ENCODE measurements at regions not wholly inside any gene's neighbourhood (a gene's known extent, or its start where the extent isn't known, plus 50 kb on each side); places are given as distances from the start of the nearest gene placed in this dataset.

- no peaks in the 10 kb centered on the region for H4K20me1 ChIP-seq (ENCODE audit: insufficient read depth, low read length)
- no peak overlapping the region for H3K4me3 ChIP-seq (replicated peaks in 1 of 3; ENCODE audit: insufficient read depth in 1 of 3, low read depth in 2 of 3, low read length in 3 of 3)
- TF ChIP-seq, protein P1, sequence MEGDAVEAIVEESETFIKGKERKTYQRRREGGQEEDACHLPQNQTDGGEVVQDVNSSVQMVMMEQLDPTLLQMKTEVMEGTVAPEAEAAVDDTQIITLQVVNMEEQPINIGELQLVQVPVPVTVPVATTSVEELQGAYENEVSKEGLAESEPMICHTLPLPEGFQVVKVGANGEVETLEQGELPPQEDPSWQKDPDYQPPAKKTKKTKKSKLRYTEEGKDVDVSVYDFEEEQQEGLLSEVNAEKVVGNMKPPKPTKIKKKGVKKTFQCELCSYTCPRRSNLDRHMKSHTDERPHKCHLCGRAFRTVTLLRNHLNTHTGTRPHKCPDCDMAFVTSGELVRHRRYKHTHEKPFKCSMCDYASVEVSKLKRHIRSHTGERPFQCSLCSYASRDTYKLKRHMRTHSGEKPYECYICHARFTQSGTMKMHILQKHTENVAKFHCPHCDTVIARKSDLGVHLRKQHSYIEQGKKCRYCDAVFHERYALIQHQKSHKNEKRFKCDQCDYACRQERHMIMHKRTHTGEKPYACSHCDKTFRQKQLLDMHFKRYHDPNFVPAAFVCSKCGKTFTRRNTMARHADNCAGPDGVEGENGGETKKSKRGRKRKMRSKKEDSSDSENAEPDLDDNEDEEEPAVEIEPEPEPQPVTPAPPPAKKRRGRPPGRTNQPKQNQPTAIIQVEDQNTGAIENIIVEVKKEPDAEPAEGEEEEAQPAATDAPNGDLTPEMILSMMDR (CRISPR knock-in tag; IDR thresholded peaks at IDR 0.05): peak; percentile 42
- peak; percentile 57 for TF ChIP-seq STAG1 (CRISPR knock-in tag; IDR thresholded peaks at IDR 0.05)
- TF ChIP-seq CBX5 (CRISPR knock-in tag; IDR thresholded peaks at IDR 0.05; ENCODE audit: borderline replicate concordance): no peak
- TF ChIP-seq SMC3 (IDR thresholded peaks at IDR 0.05; ENCODE audit: low read length): peak; percentile 27; the same call in 1 of the 2 replicates
- ChIA-PET CTCF (ENCODE audit: low intra/inter-chr PET ratio, low total read pairs) (no interaction called here), POLR2A (no interaction called here)
- H3K36me3 ChIP-seq (replicated peaks in 1 of 2; ENCODE audit: control insufficient read depth in 1 of 2, insufficient read depth in 2 of 2, low read length in 2 of 2): no peaks in the 10 kb centered on the region
- WGBS (ENCODE audit: low lambda C conversion rate): 3% methylated on average over 1 of the region's 1 CpG
- intact Hi-C loops (cut with micrococcal nuclease; ENCODE audit: unreplicated experiment): loop anchor here (2.0 to 5.0 kb wide), 2 partner anchors 158 to 445 kb away; no protein-coding TSS in a partner anchor
- BruUV-seq (replicated peaks): no TSS peak
- no peaks in the 10 kb centered on the region for H3K27me3 ChIP-seq (ENCODE audit: control insufficient read depth in 1 of 2, insufficient read depth in 2 of 2, low read length in 2 of 2)
- FAIRE-seq: no peak
- H2AFZ ChIP-seq (ENCODE audit: low read length): no peak overlapping the region
- H3K27ac ChIP-seq (ENCODE audit: extremely low read length, insufficient read depth, low read length): no peak overlapping the region
- no peaks in the 10 kb centered on the region for H3K9me3 ChIP-seq (ENCODE audit: low read length)
- H3K79me2 ChIP-seq (ENCODE audit: insufficient read depth, low read length): no peaks in the 10 kb centered on the region
- H3K9ac ChIP-seq (ENCODE audit: insufficient read depth, low read depth, low read length): no peak overlapping the region
- H3K4me1 ChIP-seq (ENCODE audit: insufficient read depth, low read length): no peaks in the 10 kb centered on the region
- no peak for ATAC-seq
- DNase-seq (ENCODE audit: low spot score): no peak
- in situ Hi-C loops (cut with HindIII; ENCODE audit: extremely low pct_ligation_motif_present, low pct_unique_long_range_greater_than_20kb): no loop called here
- H3K4me2 ChIP-seq (ENCODE audit: low read depth, low read length): no peak overlapping the region
These were observed 505.0 kb downstream of the BMP2 start for GRCh38 chr20:7272512-7272911.

GRCh38 chr20:7274870-7275269, 507.4 kb downstream of the BMP2 start:
- Histone ChIP-seq H3K4me2 (ENCODE audit: low read depth, low read length) (no peak overlapping the region), H3K79me2 (ENCODE audit: insufficient read depth, low read length) (no peaks in the 10 kb centered on the region), H3K36me3 (replicated peaks in 1 of 2; ENCODE audit: control insufficient read depth in 1 of 2, insufficient read depth in 2 of 2, low read length in 2 of 2) (no peaks in the 10 kb centered on the region), H3K4me1 (ENCODE audit: insufficient read depth, low read length) (no peaks in the 10 kb centered on the region), H3K27ac (ENCODE audit: extremely low read length, insufficient read depth, low read length) (no peak overlapping the region), H3K9me3 (ENCODE audit: low read length) (no peaks in the 10 kb centered on the region), H3K27me3 (ENCODE audit: control insufficient read depth in 1 of 2, insufficient read depth in 2 of 2, low read length in 2 of 2) (no peaks in the 10 kb centered on the region), H3K4me3 (replicated peaks in 1 of 3; ENCODE audit: insufficient read depth in 1 of 3, low read depth in 2 of 3, low read length in 3 of 3) (no peak overlapping the region), H2AFZ (ENCODE audit: low read length) (no peak overlapping the region), H3K9ac (ENCODE audit: insufficient read depth, low read depth, low read length) (no peak overlapping the region), H4K20me1 (ENCODE audit: insufficient read depth, low read length) (no peaks in the 10 kb centered on the region)
- intact Hi-C loops (cut with micrococcal nuclease; ENCODE audit: unreplicated experiment): loop anchor here (5.0 kb wide), 1 partner anchor 448 kb away; no protein-coding TSS in a partner anchor
- DNase-seq (ENCODE audit: low spot score) (no peak), FAIRE-seq (no peak), ATAC-seq (no peak)
- TF ChIP-seq MLLT10 (CRISPR knock-in tag; IDR thresholded peaks at IDR 0.05): no peak
- no peak for TF ChIP-seq ZNF496 (CRISPR knock-in tag; IDR thresholded peaks at IDR 0.05; ENCODE audit: insufficient replicate concordance)
- TF ChIP-seq, protein P2, sequence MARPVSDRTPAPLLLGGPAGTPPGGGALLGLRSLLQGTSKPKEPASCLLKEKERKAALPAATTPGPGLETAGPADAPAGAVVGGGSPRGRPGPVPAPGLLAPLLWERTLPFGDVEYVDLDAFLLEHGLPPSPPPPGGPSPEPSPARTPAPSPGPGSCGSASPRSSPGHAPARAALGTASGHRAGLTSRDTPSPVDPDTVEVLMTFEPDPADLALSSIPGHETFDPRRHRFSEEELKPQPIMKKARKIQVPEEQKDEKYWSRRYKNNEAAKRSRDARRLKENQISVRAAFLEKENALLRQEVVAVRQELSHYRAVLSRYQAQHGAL (CRISPR knock-in tag; IDR thresholded peaks at IDR 0.05; ENCODE audit: not compliant biosample characterization): no peak
- no peak for TF ChIP-seq ZNF225 (CRISPR knock-in tag; IDR thresholded peaks at IDR 0.05)
- no peak for TF ChIP-seq IKZF4 (CRISPR knock-in tag; IDR thresholded peaks at IDR 0.05; ENCODE audit: borderline replicate concordance, low read depth, not compliant biosample characterization)
- in situ Hi-C loops (cut with HindIII; ENCODE audit: extremely low pct_ligation_motif_present, low pct_unique_long_range_greater_than_20kb): loop anchor here (25.0 kb wide), 1 partner anchor 1138 kb away; no protein-coding TSS in a partner anchor
- POLR2A ChIA-PET: no interaction called here
- no TSS peak for BruUV-seq (replicated peaks)
- CTCF ChIA-PET (ENCODE audit: low intra/inter-chr PET ratio, low total read pairs): no interaction called here
